ENCODE measurements at regions not wholly inside any gene's neighbourhood (a gene's known extent, or its start where the extent isn't known, plus 50 kb on each side); places are given as distances from the start of the nearest gene placed in this dataset.

DNA sequence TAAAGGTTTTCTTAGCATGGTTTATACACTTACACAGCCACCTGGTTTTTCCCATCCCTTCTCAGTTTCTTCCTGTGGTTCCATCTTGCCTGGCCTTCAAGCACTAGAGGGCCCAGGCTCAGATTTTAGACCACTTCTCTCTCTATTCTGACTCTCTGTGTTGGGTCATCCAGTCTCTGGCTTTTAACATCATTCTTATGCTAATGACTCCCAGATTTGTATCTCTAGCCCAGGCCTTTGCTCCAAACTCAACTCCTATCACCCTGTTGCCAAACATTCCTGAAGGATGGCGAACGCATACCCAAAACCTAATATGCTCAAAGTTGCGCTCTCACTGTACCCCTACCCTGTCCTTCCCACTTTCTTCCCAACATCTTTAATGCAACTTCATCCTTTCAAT is 135.1 kb downstream of the SPATA19 start:
- no peak for FAIRE-seq
- 65 to 96% (median 93%) methylated on average over 3 of the region's 3 CpGs for WGBS, 3 donors
- Histone ChIP-seq H3K9me3 (ENCODE audit: control insufficient read depth in 2 of 2, insufficient read depth in 1 of 2, low read depth in 1 of 2, low read length in 1 of 2) (no peaks in the 10 kb centered on the region), H3K4me1 (ENCODE audit: control insufficient read depth in 3 of 3, insufficient read depth in 2 of 3, low read depth in 1 of 3, low read length in 2 of 3) (no peaks in the 10 kb centered on the region), H3K36me3 (ENCODE audit: control insufficient read depth in 3 of 3, insufficient read depth in 2 of 3, low read depth in 1 of 3, low read length in 3 of 3) (no peaks in the 10 kb centered on the region), H3K4me3 (ENCODE audit: low read depth in 1 of 3, low read length in 3 of 3) (no peak overlapping the region), H3K27me3 (ENCODE audit: control insufficient read depth in 3 of 3, insufficient read depth in 3 of 3, low read length in 3 of 3) (peaks cover 0 to 4% (median 2%) of the 10 kb centered on the region in 3 donors), H3K27ac (ENCODE audit: low read depth in 1 of 3, low read length in 2 of 3) (no peak overlapping the region)
- no peak for DNase-seq

- Histone ChIP-seq H3K4me1 (ENCODE audit: control insufficient read depth in 3 of 3, insufficient read depth in 2 of 3, low read depth in 1 of 3, low read length in 2 of 3) (no peaks in the 10 kb centered on the region), H3K27me3 (ENCODE audit: control insufficient read depth in 3 of 3, insufficient read depth in 3 of 3, low read length in 3 of 3) (peaks cover 0 to 2% (median 0%) of the 10 kb centered on the region in 3 donors), H3K27ac (ENCODE audit: low read depth in 1 of 3, low read length in 2 of 3) (no peak overlapping the region), H3K9me3 (ENCODE audit: control insufficient read depth in 2 of 2, insufficient read depth in 1 of 2, low read depth in 1 of 2, low read length in 1 of 2) (no peaks in the 10 kb centered on the region), H3K36me3 (ENCODE audit: control insufficient read depth in 3 of 3, insufficient read depth in 2 of 3, low read depth in 1 of 3, low read length in 3 of 3) (no peaks in the 10 kb centered on the region), H3K4me3 (ENCODE audit: low read depth in 1 of 3, low read length in 3 of 3) (no peak overlapping the region)
- no peak for FAIRE-seq
- no peak for DNase-seq
- 75 to 85% (median 82%) methylated on average over 5 of the region's 5 CpGs for WGBS, 3 donors
Measured at GRCh38 chr11:133708547-133709051, 136.7 kb downstream of the SPATA19 start.

GRCh38 chr11:133706925-133707794 is 138.2 kb downstream of the SPATA19 start:
- FAIRE-seq = no peak
- no peak overlapping the region for H3K4me3 ChIP-seq (ENCODE audit: low read depth in 1 of 3, low read length in 3 of 3)
- no peak for DNase-seq
- H3K36me3 ChIP-seq (ENCODE audit: control insufficient read depth in 3 of 3, insufficient read depth in 2 of 3, low read depth in 1 of 3, low read length in 3 of 3) = no peaks in the 10 kb centered on the region
- H3K27me3 ChIP-seq (ENCODE audit: control insufficient read depth in 3 of 3, insufficient read depth in 3 of 3, low read length in 3 of 3) = peaks cover 0 to 2% (median 0%) of the 10 kb centered on the region in 3 donors
- no peak overlapping the region for H3K27ac ChIP-seq (ENCODE audit: low read depth in 1 of 3, low read length in 2 of 3)
- H3K4me1 ChIP-seq (ENCODE audit: control insufficient read depth in 3 of 3, insufficient read depth in 2 of 3, low read depth in 1 of 3, low read length in 2 of 3) = no peaks in the 10 kb centered on the region
- H3K9me3 ChIP-seq (ENCODE audit: control insufficient read depth in 2 of 2, insufficient read depth in 1 of 2, low read depth in 1 of 2, low read length in 1 of 2) = no peaks in the 10 kb centered on the region

DNA sequence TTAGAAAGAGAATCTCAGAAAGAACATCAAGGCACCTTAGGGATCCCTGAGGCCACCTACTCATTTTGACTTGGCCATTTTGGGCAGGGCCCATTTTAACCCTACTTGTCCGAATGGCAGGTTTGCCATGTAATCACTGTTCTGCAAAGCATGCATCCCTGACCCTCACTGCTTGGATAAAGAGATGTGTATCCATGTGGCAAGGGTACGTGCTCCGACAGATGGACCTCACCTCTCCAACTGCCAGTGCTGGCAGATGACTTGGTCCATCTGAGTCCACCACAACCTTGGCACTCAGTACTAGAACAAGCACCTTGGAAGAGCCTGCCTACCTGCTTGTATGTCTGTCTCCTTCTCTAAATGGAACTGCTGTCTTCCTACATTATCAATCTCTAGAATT is 139.4 kb downstream of the SPATA19 start:
- H3K4me1 ChIP-seq (ENCODE audit: control insufficient read depth in 3 of 3, insufficient read depth in 2 of 3, low read depth in 1 of 3, low read length in 2 of 3) = no peaks in the 10 kb centered on the region
- DNase-seq = no peak
- no peak overlapping the region for H3K27ac ChIP-seq (ENCODE audit: low read depth in 1 of 3, low read length in 2 of 3)
- H3K4me3 ChIP-seq (ENCODE audit: low read depth in 1 of 3, low read length in 3 of 3) = no peak overlapping the region
- H3K27me3 ChIP-seq (ENCODE audit: control insufficient read depth in 3 of 3, insufficient read depth in 3 of 3, low read length in 3 of 3) = peaks cover 0 to 2% (median 0%) of the 10 kb centered on the region in 3 donors
- H3K9me3 ChIP-seq (ENCODE audit: control insufficient read depth in 2 of 2, insufficient read depth in 1 of 2, low read depth in 1 of 2, low read length in 1 of 2) = no peaks in the 10 kb centered on the region
- WGBS, 3 donors = 90 to 92% (median 90%) methylated on average over 3 of the region's 3 CpGs
- FAIRE-seq = no peak
- no peaks in the 10 kb centered on the region for H3K36me3 ChIP-seq (ENCODE audit: control insufficient read depth in 3 of 3, insufficient read depth in 2 of 3, low read depth in 1 of 3, low read length in 3 of 3)

DNA sequence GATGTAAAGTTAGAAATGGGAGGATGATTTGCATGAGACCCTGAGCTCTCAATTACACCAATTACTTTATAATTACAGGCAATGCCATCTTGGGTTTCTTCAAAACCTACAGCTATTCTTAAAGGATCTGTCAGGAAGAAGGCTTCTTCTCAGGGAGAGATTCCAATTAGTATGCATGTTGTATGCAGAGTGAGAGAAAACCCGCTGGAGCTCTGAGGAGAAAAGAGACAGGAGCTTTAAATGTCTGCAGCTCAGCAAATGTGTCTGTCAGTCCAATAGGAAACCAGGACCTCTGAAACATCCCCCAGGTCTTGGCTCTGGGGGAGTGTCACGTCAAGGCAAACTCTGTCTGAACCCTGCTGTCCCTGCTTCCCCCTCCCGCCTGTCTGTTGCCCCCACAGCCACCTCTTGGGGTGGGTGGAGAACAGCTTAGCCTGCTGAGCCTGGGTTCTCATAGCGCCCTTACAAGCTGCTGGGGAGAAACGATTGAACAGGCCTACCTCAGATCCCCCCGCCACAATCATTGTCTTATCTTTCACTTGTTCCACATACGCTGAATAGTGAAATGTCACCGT is 140.2 kb downstream of the SPATA19 start:
- WGBS, 3 donors = 47 to 69% (median 64%) methylated on average over 8 of the region's 8 CpGs
- no peak for FAIRE-seq

GRCh38 chr11:133699071-133699470 is 146.2 kb downstream of the SPATA19 start:
- Histone ChIP-seq H3K9me3 (ENCODE audit: control insufficient read depth in 2 of 2, insufficient read depth in 1 of 2, low read depth in 1 of 2, low read length in 1 of 2) (no peaks in the 10 kb centered on the region), H3K36me3 (ENCODE audit: control insufficient read depth in 3 of 3, insufficient read depth in 2 of 3, low read depth in 1 of 3, low read length in 3 of 3) (no peaks in the 10 kb centered on the region), H3K4me3 (ENCODE audit: low read depth in 1 of 3, low read length in 3 of 3) (no peak overlapping the region), H3K27me3 (ENCODE audit: control insufficient read depth in 3 of 3, insufficient read depth in 3 of 3, low read length in 3 of 3) (no peaks in the 10 kb centered on the region), H3K4me1 (ENCODE audit: control insufficient read depth in 3 of 3, insufficient read depth in 2 of 3, low read depth in 1 of 3, low read length in 2 of 3) (no peaks in the 10 kb centered on the region), H3K27ac (ENCODE audit: low read depth in 1 of 3, low read length in 2 of 3) (no peak overlapping the region)
- 80 to 89% (median 87%) methylated on average over 5 of the region's 5 CpGs for WGBS, 3 donors
- DNase-seq = no peak
- no peak for FAIRE-seq

More for the DNA sequence above, 140.2 kb downstream of the SPATA19 start:
- no peak overlapping the region for H3K27ac ChIP-seq (ENCODE audit: low read depth in 1 of 3, low read length in 2 of 3)
- no peaks in the 10 kb centered on the region for H3K36me3 ChIP-seq (ENCODE audit: control insufficient read depth in 3 of 3, insufficient read depth in 2 of 3, low read depth in 1 of 3, low read length in 3 of 3)
- no peak for DNase-seq
- no peaks in the 10 kb centered on the region for H3K9me3 ChIP-seq (ENCODE audit: control insufficient read depth in 2 of 2, insufficient read depth in 1 of 2, low read depth in 1 of 2, low read length in 1 of 2)
- no peak overlapping the region for H3K4me3 ChIP-seq (ENCODE audit: low read depth in 1 of 3, low read length in 3 of 3)
- no peaks in the 10 kb centered on the region for H3K4me1 ChIP-seq (ENCODE audit: control insufficient read depth in 3 of 3, insufficient read depth in 2 of 3, low read depth in 1 of 3, low read length in 2 of 3)
- H3K27me3 ChIP-seq (ENCODE audit: control insufficient read depth in 3 of 3, insufficient read depth in 3 of 3, low read length in 3 of 3) = peaks cover 0 to 2% (median 0%) of the 10 kb centered on the region in 3 donors

DNA sequence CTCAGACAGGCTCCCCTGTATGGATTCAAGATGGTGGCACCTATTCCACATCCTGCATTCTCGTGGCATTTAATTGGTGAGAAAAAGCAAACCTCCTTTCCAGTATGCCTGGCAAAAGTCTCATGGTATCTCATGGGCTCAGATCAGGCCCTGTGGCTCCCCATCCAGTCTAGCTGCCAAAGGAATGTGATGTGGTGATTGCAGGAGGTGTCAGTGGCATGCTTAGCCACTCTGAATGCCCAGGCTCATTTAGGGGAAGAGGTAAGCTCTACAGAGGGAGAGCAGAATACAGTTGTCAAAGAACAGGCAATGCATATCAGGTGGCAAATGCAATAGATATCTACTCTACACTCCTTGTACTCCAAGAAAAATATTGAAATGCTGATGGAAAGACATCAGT is 146.7 kb downstream of the SPATA19 start:
- WGBS, 3 donors = 70 to 82% (median 74%) methylated on average over 1 of the region's 1 CpG
- H3K36me3 ChIP-seq (ENCODE audit: control insufficient read depth in 3 of 3, insufficient read depth in 2 of 3, low read depth in 1 of 3, low read length in 3 of 3) = no peaks in the 10 kb centered on the region
- H3K4me1 ChIP-seq (ENCODE audit: control insufficient read depth in 3 of 3, insufficient read depth in 2 of 3, low read depth in 1 of 3, low read length in 2 of 3) = no peaks in the 10 kb centered on the region
- H3K4me3 ChIP-seq (ENCODE audit: low read depth in 1 of 3, low read length in 3 of 3) = no peak overlapping the region
- H3K27me3 ChIP-seq (ENCODE audit: control insufficient read depth in 3 of 3, insufficient read depth in 3 of 3, low read length in 3 of 3) = no peaks in the 10 kb centered on the region
- FAIRE-seq (no peak), DNase-seq (no peak)
- H3K9me3 ChIP-seq (ENCODE audit: control insufficient read depth in 2 of 2, insufficient read depth in 1 of 2, low read depth in 1 of 2, low read length in 1 of 2) = no peaks in the 10 kb centered on the region
- no peak overlapping the region for H3K27ac ChIP-seq (ENCODE audit: low read depth in 1 of 3, low read length in 2 of 3)

- H3K36me3 ChIP-seq (ENCODE audit: control insufficient read depth in 3 of 3, insufficient read depth in 2 of 3, low read depth in 1 of 3, low read length in 3 of 3) = no peaks in the 10 kb centered on the region
- no peak overlapping the region for H3K27ac ChIP-seq (ENCODE audit: low read depth in 1 of 3, low read length in 2 of 3)
- FAIRE-seq (no peak), DNase-seq (no peak)
- no peaks in the 10 kb centered on the region for H3K9me3 ChIP-seq (ENCODE audit: control insufficient read depth in 2 of 2, insufficient read depth in 1 of 2, low read depth in 1 of 2, low read length in 1 of 2)
- no peaks in the 10 kb centered on the region for H3K4me1 ChIP-seq (ENCODE audit: control insufficient read depth in 3 of 3, insufficient read depth in 2 of 3, low read depth in 1 of 3, low read length in 2 of 3)
- no peak overlapping the region for H3K4me3 ChIP-seq (ENCODE audit: low read depth in 1 of 3, low read length in 3 of 3)
- no peaks in the 10 kb centered on the region for H3K27me3 ChIP-seq (ENCODE audit: control insufficient read depth in 3 of 3, insufficient read depth in 3 of 3, low read length in 3 of 3)
- WGBS, 3 donors = 67 to 82% (median 75%) methylated on average over 4 of the region's 4 CpGs
Measured at GRCh38 chr11:133697603-133698180, 147.6 kb downstream of the SPATA19 start.
